SJSA1 (cell line): ENCODE measurements at regions not wholly inside any gene's neighbourhood (a gene's known extent, or its start where the extent isn't known, plus 50 kb on each side); places are given as distances from the start of the nearest gene placed in this dataset.

ENCODE experiments used
- DNase-seq, 2 experiments: peaks; one replicate each; pipeline ENCODE4 v3.0.0-alpha.2; 2015 to 2020; ENCODE audit warnings: low spot score in 2 of 2, low read depth in 1 of 2
- H3K27ac ChIP-seq: fragments of 250-450 bp; sonication (Bioruptor Pico); 2 replicates; pipeline ENCODE4 v1.5.1; 2020; ENCODE audit warnings: mild to moderate bottlenecking, moderate library complexity
- H3K27me3 ChIP-seq: fragments of 250-450 bp; sonication (Bioruptor Pico); replicated peaks from 2 replicates; pipeline ENCODE4 v1.5.1; 2020; ENCODE audit warnings: mild to moderate bottlenecking, moderate library complexity
- H3K36me3 ChIP-seq: fragments of 250-450 bp; sonication (Bioruptor Pico); 2 replicates; pipeline ENCODE4 v1.5.1; 2020; ENCODE audit warnings: mild to moderate bottlenecking
- H3K4me1 ChIP-seq: fragments of 250-450 bp; sonication (Bioruptor Pico); replicated peaks from 2 replicates; pipeline ENCODE4 v1.6.1; 2021; ENCODE audit warnings: mild to moderate bottlenecking
- H3K4me3 ChIP-seq: fragments of 250-450 bp; sonication (Bioruptor Pico); 2 replicates; pipeline ENCODE4 v1.5.1; 2020; ENCODE audit warnings: mild to moderate bottlenecking
- H3K9me3 ChIP-seq: fragments of 250-450 bp; sonication (Bioruptor Pico); replicated peaks from 2 replicates; pipeline ENCODE4 v1.5.1; 2020; ENCODE audit warnings: mild to moderate bottlenecking

DNA sequence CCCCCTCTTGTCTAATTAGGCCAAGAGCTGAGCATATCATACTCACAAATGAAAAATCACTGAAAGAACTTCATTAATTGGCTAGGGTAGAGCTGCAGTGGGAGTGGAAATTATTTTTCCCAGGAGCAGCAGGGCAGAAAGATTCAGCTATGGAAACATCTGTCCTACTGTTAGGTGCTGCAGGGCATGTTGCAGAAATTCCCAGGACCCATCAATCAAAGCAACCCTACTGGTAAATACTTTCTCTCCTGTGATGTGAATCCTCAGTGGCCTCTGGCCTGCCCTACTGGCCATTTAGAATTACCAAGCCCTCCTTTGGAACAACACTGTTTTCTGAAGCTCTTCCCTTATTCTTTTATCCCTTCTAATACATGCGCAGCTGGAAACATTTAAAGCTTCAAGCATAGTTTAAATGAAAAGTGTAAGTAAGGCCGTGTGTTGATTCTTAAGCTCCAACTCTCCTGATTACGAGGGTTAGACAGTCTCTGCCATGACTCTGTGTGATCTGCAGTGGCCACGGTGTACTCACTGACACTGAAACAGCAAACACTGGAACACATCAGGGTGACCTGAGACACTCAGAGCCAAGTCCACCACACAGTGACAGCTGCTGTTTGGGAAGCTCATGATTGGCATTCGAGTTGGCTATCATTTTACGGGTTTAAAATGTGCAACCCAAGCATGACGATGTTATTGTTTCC, 62.6 kb upstream of the TMCC3 start:
- Histone ChIP-seq H3K36me3 (no peaks in the 10 kb centered on the region), H3K9me3 (no peaks in the 10 kb centered on the region), H3K4me3 (no peak overlapping the region), H3K27ac (no peak overlapping the region), H3K4me1 (no peaks in the 10 kb centered on the region), H3K27me3 (no peaks in the 10 kb centered on the region)
- no peak for DNase-seq

DNA sequence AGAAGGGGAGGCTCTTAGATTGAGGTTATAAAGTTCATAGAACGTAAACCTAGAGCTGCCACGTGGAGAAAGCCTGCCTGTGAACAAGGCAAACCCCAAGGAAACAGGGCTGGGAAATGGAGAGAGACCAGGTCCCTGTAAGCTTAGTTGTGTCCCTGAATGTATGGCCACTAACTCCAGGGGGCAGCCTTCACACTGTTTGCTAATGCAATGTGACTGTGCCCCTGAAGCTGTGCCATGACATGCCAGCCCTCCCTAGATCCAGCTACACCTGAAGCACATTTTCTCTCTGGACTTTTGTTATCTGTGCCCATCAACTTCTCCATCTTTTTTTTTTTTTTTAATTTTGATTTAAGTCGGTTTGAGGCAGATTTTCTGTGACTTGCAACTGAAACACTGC, 60.6 kb upstream of the TMCC3 start:
- H3K27me3 ChIP-seq: no peaks in the 10 kb centered on the region
- DNase-seq: no peak
- no peaks in the 10 kb centered on the region for H3K9me3 ChIP-seq
- no peak overlapping the region for H3K27ac ChIP-seq
- H3K36me3 ChIP-seq: no peaks in the 10 kb centered on the region
- no peaks in the 10 kb centered on the region for H3K4me1 ChIP-seq
- H3K4me3 ChIP-seq: no peak overlapping the region

- peaks cover 9% of the 10 kb centered on the region for H3K4me1 ChIP-seq
- no peak overlapping the region for H3K4me3 ChIP-seq
- no peaks in the 10 kb centered on the region for H3K36me3 ChIP-seq
- H3K9me3 ChIP-seq: no peaks in the 10 kb centered on the region
- H3K27ac ChIP-seq: no peak overlapping the region
- DNase-seq: no peak
- no peaks in the 10 kb centered on the region for H3K27me3 ChIP-seq
Observed at GRCh38 chr12:94707892-94708291, 57.5 kb upstream of the TMCC3 start.

DNA sequence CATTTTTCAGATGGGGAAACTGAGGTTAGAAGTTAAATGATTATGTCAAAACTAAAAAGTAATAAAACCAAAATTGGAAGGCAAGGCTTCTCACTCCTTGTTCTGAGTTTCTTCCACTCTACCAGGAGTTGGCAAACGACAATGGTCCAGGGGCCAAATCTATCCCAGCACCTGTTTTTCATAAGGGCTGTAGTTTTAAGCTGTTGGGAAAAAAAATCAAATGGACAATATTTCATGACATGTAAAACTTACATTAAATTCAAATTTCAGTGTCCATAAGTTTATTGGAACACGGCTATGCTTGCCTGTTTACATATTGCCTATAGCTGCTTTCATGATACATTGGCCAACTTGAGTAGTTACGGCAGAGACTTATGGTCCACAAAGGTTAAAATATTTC, 56.7 kb upstream of the TMCC3 start:
- peaks cover 9% of the 10 kb centered on the region for H3K4me1 ChIP-seq
- H3K27ac ChIP-seq: no peak overlapping the region
- no peak overlapping the region for H3K4me3 ChIP-seq
- H3K27me3 ChIP-seq: no peaks in the 10 kb centered on the region
- no peaks in the 10 kb centered on the region for H3K36me3 ChIP-seq
- no peaks in the 10 kb centered on the region for H3K9me3 ChIP-seq
- DNase-seq: no peak

DNA sequence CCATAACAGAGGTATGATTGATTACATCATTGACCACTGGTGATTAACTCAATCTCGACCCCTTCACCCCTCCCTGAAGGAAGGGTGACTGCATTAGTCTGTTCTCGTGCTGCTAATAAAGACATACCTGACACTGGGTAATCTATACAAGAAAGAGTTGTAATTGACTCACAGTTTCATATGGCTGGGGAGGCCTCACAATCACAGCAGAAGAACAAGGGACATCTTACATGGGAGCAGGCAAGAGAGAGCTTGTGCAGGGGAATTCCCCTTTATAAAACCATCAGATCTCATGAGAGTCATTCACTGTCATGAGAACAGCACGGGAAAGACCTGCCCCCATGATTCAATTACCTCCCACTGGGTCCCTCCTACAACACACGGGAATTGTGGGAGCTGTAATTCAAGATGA, 55.9 kb upstream of the TMCC3 start:
- peaks cover 9% of the 10 kb centered on the region for H3K4me1 ChIP-seq
- H3K4me3 ChIP-seq: no peak overlapping the region
- H3K9me3 ChIP-seq: no peaks in the 10 kb centered on the region
- H3K36me3 ChIP-seq: no peaks in the 10 kb centered on the region
- H3K27me3 ChIP-seq: no peaks in the 10 kb centered on the region
- H3K27ac ChIP-seq: no peak overlapping the region
- no peak for DNase-seq

GRCh38 chr12:94705676-94706075, 55.3 kb upstream of the TMCC3 start:
- peaks cover 9% of the 10 kb centered on the region for H3K4me1 ChIP-seq
- H3K36me3 ChIP-seq: no peaks in the 10 kb centered on the region
- DNase-seq: no peak
- H3K27me3 ChIP-seq: no peaks in the 10 kb centered on the region
- H3K4me3 ChIP-seq: no peak overlapping the region
- no peaks in the 10 kb centered on the region for H3K9me3 ChIP-seq
- H3K27ac ChIP-seq: no peak overlapping the region

DNA sequence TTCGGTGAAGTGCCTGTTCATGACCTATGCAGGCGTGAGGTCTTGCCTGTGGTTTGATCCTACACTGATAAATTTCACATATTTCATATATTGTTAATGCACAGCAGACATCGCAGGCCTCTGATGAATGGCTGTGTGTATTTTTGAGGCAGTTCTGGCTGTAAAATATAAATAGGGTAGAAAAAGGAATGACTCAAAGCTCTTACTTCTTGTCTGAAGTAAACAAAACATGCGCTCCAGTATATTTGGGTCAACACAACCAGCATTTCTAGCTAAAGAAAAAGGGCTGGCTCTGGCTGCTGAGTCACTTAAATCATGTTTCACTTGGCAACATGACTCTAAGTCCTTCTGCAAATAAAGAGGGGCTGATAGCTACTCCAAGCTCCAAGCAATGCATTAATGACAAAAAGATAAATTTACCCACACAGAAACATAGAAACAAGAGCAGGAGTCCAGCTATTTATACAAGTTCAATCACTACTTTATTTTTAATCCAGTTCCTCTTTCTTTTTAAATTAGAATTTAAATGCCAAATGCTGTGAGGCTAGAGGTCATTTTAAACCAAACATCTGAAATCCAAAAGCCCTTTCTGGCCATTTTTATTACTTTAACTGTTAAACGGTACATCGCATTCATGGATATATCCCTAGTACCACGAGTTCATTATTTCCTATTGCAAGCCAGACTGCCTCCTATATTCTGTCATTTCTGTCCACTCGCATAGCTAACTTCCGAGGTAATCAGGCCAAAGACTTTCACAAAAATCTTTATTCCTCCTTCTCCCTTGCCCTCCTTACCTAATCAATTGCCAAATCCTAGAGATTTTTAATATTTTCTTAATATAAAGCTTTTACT, 54.3 kb upstream of the TMCC3 start:
- Histone ChIP-seq H3K4me1 (peaks cover 9% of the 10 kb centered on the region), H3K36me3 (no peaks in the 10 kb centered on the region), H3K9me3 (no peaks in the 10 kb centered on the region), H3K27me3 (no peaks in the 10 kb centered on the region), H3K27ac (no peak overlapping the region), H3K4me3 (no peak overlapping the region)
- DNase-seq: peak; percentile 65 to 77

- Histone ChIP-seq H3K27ac (no peak overlapping the region), H3K4me1 (peaks cover 9% of the 10 kb centered on the region)
- no peak for DNase-seq
Observed at GRCh38 chr12:94702696-94703095, 52.3 kb upstream of the TMCC3 start.

GRCh38 chr12:94701711-94702110, 51.4 kb upstream of the TMCC3 start:
- Histone ChIP-seq H3K27me3 (no peaks in the 10 kb centered on the region), H3K4me3 (no peak overlapping the region), H3K27ac (no peak overlapping the region), H3K36me3 (no peaks in the 10 kb centered on the region), H3K4me1 (peaks cover 9% of the 10 kb centered on the region), H3K9me3 (no peaks in the 10 kb centered on the region)
- no peak for DNase-seq

More at GRCh38 chr12:94702696-94703095, 52.3 kb upstream of the TMCC3 start:
- Histone ChIP-seq H3K4me3 (no peak overlapping the region), H3K27me3 (no peaks in the 10 kb centered on the region), H3K9me3 (no peaks in the 10 kb centered on the region), H3K36me3 (no peaks in the 10 kb centered on the region)

- H3K36me3 ChIP-seq: no peaks in the 10 kb centered on the region
- H3K4me1 ChIP-seq: peaks cover 9% of the 10 kb centered on the region
- no peaks in the 10 kb centered on the region for H3K9me3 ChIP-seq
- H3K27me3 ChIP-seq: no peaks in the 10 kb centered on the region
- no peak overlapping the region for H3K27ac ChIP-seq
- H3K4me3 ChIP-seq: no peak overlapping the region
- DNase-seq: no peak
Observed at GRCh38 chr12:94700662-94701061, 50.3 kb upstream of the TMCC3 start.
